Colonic mucosa (tissue), 4 donors: ENCODE measurements at regions not wholly inside any gene's neighbourhood (a gene's known extent, or its start where the extent isn't known, plus 50 kb on each side); places are given as distances from the start of the nearest gene placed in this dataset.

Source experiments
- DNase-seq: peaks from one replicate; pipeline ENCODE4 v3.0.0-alpha.2; 2020
- H3K27ac ChIP-seq: fragments of 200-600 bp; one replicate; pipeline ENCODE4 v1.8.0; 2021
- H3K27me3 ChIP-seq: fragments of 200-600 bp; one replicate; pipeline ENCODE4 v1.8.0; 2021
- H3K36me3 ChIP-seq: fragments of 200-600 bp; one replicate; pipeline ENCODE4 v1.8.0; 2021
- H3K4me1 ChIP-seq: fragments of 200-600 bp; one replicate; pipeline ENCODE4 v1.8.0; 2021; ENCODE audit warnings: mild to moderate bottlenecking
- H3K4me3 ChIP-seq: fragments of 200-600 bp; one replicate; pipeline ENCODE4 v1.8.0; 2021
- H3K9ac ChIP-seq, 2 donors: one replicate each; pipeline ENCODE4 v1.7.0; 2013; ENCODE audit warnings: control low read depth in 2 of 2, low read depth in 2 of 2, low read length in 2 of 2
- H3K9me3 ChIP-seq: fragments of 200-600 bp; one replicate; pipeline ENCODE4 v1.8.0; 2021
- CTCF ChIP-seq: fragments of 200-600 bp; IDR thresholded peaks from one replicate; pipeline ENCODE4 v1.8.0; 2022; ENCODE audit warnings: antibody characterized with exemption, mild to moderate bottlenecking
- intact Hi-C: fragments of 100-400 bp; cut with DNase I; formaldehyde crosslinking; loops from one replicate; pipeline ENCODE4 v1.14.1; 2022
- donor health status: healthy.
- donor health status: DM: no; HTN: no; CAD: no.
- donor health status: DM: no; HTN: no; CAD: no.

GRCh38 chr6:114793428-114793827, 450.6 kb upstream of the HS3ST5 start:
- TF ChIP-seq CTCF = no peak
- Histone ChIP-seq H3K36me3 (no peaks in the 10 kb centered on the region), H3K9ac (no peak overlapping the region), H3K4me3 (no peak overlapping the region), H3K27me3 (no peaks in the 10 kb centered on the region), H3K27ac (no peak overlapping the region), H3K4me1 (no peaks in the 10 kb centered on the region), H3K9me3 (no peaks in the 10 kb centered on the region)
- intact Hi-C loops = no loop called here
- DNase-seq = no peak

GRCh38 chr6:114785235-114786127, 442.7 kb upstream of the HS3ST5 start:
- Histone ChIP-seq H3K4me3 (no peak overlapping the region), H3K4me1 (no peaks in the 10 kb centered on the region), H3K36me3 (no peaks in the 10 kb centered on the region), H3K9ac (no peak overlapping the region), H3K9me3 (no peaks in the 10 kb centered on the region), H3K27ac (no peak overlapping the region), H3K27me3 (no peaks in the 10 kb centered on the region)
- TF ChIP-seq CTCF = no peak
- DNase-seq = no peak
- intact Hi-C loops = no loop called here

- intact Hi-C loops = no loop called here
- Histone ChIP-seq H3K4me3 (no peak overlapping the region), H3K4me1 (no peaks in the 10 kb centered on the region), H3K36me3 (no peaks in the 10 kb centered on the region), H3K27ac (no peak overlapping the region), H3K27me3 (no peaks in the 10 kb centered on the region), H3K9ac (no peak overlapping the region), H3K9me3 (no peaks in the 10 kb centered on the region)
- no peak for TF ChIP-seq CTCF
- no peak for DNase-seq
Observed at GRCh38 chr6:114783783-114784182, 441.0 kb upstream of the HS3ST5 start.

DNA sequence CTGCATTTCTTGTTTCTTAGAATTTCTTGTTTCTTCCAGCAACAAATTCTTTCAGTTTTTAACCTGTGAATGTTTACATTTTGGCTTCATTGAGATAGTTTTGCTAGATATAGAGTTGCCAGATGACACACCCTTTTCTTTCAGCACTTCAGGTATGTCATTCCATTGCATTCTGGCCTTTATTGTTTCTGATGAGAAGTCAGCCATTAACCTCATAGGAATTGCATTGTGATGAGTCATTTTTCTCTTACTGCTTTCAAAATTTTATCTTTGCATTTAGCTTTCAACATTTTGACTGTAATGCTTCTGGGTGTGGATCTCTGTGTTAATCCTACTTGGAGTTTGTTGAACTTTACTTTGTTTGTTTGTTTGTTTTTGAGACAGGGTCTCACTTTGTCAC, 440.3 kb upstream of the HS3ST5 start:
- no peaks in the 10 kb centered on the region for H3K4me1 ChIP-seq
- no peaks in the 10 kb centered on the region for H3K9me3 ChIP-seq
- no peaks in the 10 kb centered on the region for H3K36me3 ChIP-seq
- no peak for DNase-seq
- no peak overlapping the region for H3K4me3 ChIP-seq
- TF ChIP-seq CTCF = no peak
- no peak overlapping the region for H3K9ac ChIP-seq
- intact Hi-C loops = no loop called here
- H3K27me3 ChIP-seq = no peaks in the 10 kb centered on the region
- H3K27ac ChIP-seq = no peak overlapping the region

GRCh38 chr6:114764866-114765265, 422.0 kb upstream of the HS3ST5 start:
- Histone ChIP-seq H3K27me3 (no peaks in the 10 kb centered on the region), H3K36me3 (no peaks in the 10 kb centered on the region), H3K9ac (no peak overlapping the region), H3K4me3 (no peak overlapping the region), H3K4me1 (no peaks in the 10 kb centered on the region), H3K9me3 (no peaks in the 10 kb centered on the region), H3K27ac (no peak overlapping the region)
- TF ChIP-seq CTCF = no peak
- DNase-seq = no peak
- intact Hi-C loops = no loop called here
